ENCODE measurements at regions not wholly inside any gene's neighbourhood (a gene's known extent, or its start where the extent isn't known, plus 50 kb on each side); places are given as distances from the start of the nearest gene placed in this dataset.

GRCh38 chr13:107330484-107330883, 762.5 kb upstream of the ARGLU1 start:
- Histone ChIP-seq H3K4me3 (no peak overlapping the region), H3K4me1 (no peaks in the 10 kb centered on the region), H3K27ac (no peak overlapping the region), H3K36me3 (no peaks in the 10 kb centered on the region), H3K27me3 (no peaks in the 10 kb centered on the region), H3K9me3 (no peaks in the 10 kb centered on the region)
- no peak for DNase-seq
- intact Hi-C loops (cut with DNase I; ENCODE audit: low total_unique reads), result no loop called here
- TF ChIP-seq POLR2A (IDR thresholded peaks at IDR 0.05) (no peak), CTCF (IDR thresholded peaks at IDR 0.05) (no peak)

- no peaks in the 10 kb centered on the region for H3K4me1 ChIP-seq
- H3K4me3 ChIP-seq, result no peak overlapping the region
- intact Hi-C loops (cut with DNase I; ENCODE audit: low total_unique reads), result no loop called here
- no peaks in the 10 kb centered on the region for H3K27me3 ChIP-seq
- no peak for DNase-seq
- no peaks in the 10 kb centered on the region for H3K9me3 ChIP-seq
- no peaks in the 10 kb centered on the region for H3K36me3 ChIP-seq
- no peak for TF ChIP-seq CTCF (IDR thresholded peaks at IDR 0.05)
- TF ChIP-seq POLR2A (IDR thresholded peaks at IDR 0.05), result no peak
- H3K27ac ChIP-seq, result no peak overlapping the region
These were observed 762.1 kb upstream of the ARGLU1 start for GRCh38 chr13:107329991-107330390.

- DNase-seq, result no peak
- H3K4me3 ChIP-seq, result no peak overlapping the region
- no peaks in the 10 kb centered on the region for H3K36me3 ChIP-seq
- H3K4me1 ChIP-seq, result no peaks in the 10 kb centered on the region
- TF ChIP-seq POLR2A (IDR thresholded peaks at IDR 0.05) (no peak), CTCF (IDR thresholded peaks at IDR 0.05) (no peak)
- no peak overlapping the region for H3K27ac ChIP-seq
- intact Hi-C loops (cut with DNase I; ENCODE audit: low total_unique reads), result no loop called here
- no peaks in the 10 kb centered on the region for H3K9me3 ChIP-seq
- no peaks in the 10 kb centered on the region for H3K27me3 ChIP-seq
These were observed 756.7 kb upstream of the ARGLU1 start for GRCh38 chr13:107324416-107325204.

GRCh38 chr13:107322228-107322627, 754.3 kb upstream of the ARGLU1 start:
- Histone ChIP-seq H3K27me3 (no peaks in the 10 kb centered on the region), H3K4me1 (no peaks in the 10 kb centered on the region), H3K4me3 (no peak overlapping the region), H3K36me3 (no peaks in the 10 kb centered on the region), H3K27ac (no peak overlapping the region), H3K9me3 (no peaks in the 10 kb centered on the region)
- intact Hi-C loops (cut with DNase I; ENCODE audit: low total_unique reads), result no loop called here
- TF ChIP-seq CTCF (IDR thresholded peaks at IDR 0.05) (no peak), POLR2A (IDR thresholded peaks at IDR 0.05) (no peak)
- no peak for DNase-seq

- no peak overlapping the region for H3K4me3 ChIP-seq
- no peak for TF ChIP-seq POLR2A (IDR thresholded peaks at IDR 0.05)
- TF ChIP-seq CTCF (IDR thresholded peaks at IDR 0.05), result no peak
- intact Hi-C loops (cut with DNase I; ENCODE audit: low total_unique reads), result no loop called here
- no peak for DNase-seq
- H3K4me1 ChIP-seq, result no peaks in the 10 kb centered on the region
- H3K36me3 ChIP-seq, result no peaks in the 10 kb centered on the region
- H3K9me3 ChIP-seq, result no peaks in the 10 kb centered on the region
- H3K27ac ChIP-seq, result no peak overlapping the region
- no peaks in the 10 kb centered on the region for H3K27me3 ChIP-seq
These were observed 737.2 kb upstream of the ARGLU1 start for GRCh38 chr13:107305178-107305577.
